GM21528 (cell line): ENCODE measurements at regions not wholly inside any gene's neighbourhood (a gene's known extent, or its start where the extent isn't known, plus 50 kb on each side); places are given as distances from the start of the nearest gene placed in this dataset.

Experiments
- ATAC-seq: cut with Tn5 transposase; IDR thresholded peaks from one replicate; pipeline ENCODE4 v1.9.1; 2021; ENCODE audit warnings: mild to moderate bottlenecking, moderate library complexity; ENCODE audit not compliant: unreplicated experiment, low FRiP score

DNA sequence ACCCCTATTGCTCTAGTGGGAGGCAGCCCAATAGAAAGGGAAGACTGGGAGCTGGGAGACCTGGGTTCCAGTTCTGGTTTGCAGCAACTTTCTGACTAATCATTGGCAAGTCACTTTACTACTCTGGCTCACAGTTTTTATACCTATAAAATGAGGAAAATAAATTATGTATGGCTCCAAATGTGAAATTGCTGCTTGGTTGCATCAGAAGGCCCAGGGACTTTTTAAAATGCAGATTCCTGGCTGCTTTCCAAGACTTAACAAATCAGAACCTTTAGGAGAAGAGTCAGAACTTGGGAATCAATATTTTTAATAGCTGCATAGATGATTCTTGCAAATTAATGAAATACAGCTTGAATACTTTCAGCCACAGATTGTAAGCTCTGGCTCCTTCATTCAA is 943.9 kb downstream of the EPHA4 start:
- no peak for ATAC-seq

GRCh38 chr2:220641137-220641536 is 931.0 kb downstream of the EPHA4 start:
- no peak for ATAC-seq

- no peak for ATAC-seq
Observed at GRCh38 chr2:220646424-220646823, 925.7 kb downstream of the EPHA4 start.

DNA sequence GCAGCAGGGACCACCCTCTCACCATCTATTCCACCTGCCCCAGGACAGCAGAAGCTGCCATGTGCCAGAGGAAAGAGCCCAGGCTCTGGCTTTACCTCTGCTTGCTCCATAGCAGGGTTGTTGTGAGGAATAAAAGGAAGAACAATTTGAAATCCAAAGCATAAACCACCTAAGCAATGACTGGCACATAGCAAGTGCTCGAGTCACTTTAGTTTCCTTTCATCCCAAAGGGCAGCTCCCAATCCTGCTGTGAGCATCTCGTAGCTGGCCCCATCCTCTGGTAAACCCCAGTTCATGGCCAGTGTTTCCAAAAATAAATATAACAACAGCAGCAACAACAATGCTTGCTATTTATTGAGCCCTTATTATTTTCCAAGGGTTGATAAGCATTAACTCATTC is 923.5 kb downstream of the EPHA4 start:
- ATAC-seq: no peak

DNA sequence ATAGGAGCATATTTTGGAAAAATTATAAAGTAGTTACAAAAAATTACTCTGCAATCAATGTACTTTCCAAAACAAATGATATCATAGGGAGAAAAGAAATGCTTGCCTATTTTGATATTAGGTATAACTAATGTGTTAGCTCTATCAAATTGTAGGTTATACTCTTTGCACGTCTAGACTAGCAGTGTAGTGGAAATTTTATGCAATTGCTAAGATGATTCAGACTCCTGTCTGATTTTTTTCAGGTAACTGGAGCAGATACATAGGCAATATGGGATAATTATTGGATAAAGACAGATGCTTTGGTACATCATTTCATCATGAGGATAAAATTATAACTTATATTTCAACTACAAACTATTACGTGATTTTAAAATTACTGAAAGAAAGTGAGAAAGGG is 918.3 kb downstream of the EPHA4 start:
- no peak for ATAC-seq

GRCh38 chr2:220654322-220654721 is 917.8 kb downstream of the EPHA4 start:
- no peak for ATAC-seq

DNA sequence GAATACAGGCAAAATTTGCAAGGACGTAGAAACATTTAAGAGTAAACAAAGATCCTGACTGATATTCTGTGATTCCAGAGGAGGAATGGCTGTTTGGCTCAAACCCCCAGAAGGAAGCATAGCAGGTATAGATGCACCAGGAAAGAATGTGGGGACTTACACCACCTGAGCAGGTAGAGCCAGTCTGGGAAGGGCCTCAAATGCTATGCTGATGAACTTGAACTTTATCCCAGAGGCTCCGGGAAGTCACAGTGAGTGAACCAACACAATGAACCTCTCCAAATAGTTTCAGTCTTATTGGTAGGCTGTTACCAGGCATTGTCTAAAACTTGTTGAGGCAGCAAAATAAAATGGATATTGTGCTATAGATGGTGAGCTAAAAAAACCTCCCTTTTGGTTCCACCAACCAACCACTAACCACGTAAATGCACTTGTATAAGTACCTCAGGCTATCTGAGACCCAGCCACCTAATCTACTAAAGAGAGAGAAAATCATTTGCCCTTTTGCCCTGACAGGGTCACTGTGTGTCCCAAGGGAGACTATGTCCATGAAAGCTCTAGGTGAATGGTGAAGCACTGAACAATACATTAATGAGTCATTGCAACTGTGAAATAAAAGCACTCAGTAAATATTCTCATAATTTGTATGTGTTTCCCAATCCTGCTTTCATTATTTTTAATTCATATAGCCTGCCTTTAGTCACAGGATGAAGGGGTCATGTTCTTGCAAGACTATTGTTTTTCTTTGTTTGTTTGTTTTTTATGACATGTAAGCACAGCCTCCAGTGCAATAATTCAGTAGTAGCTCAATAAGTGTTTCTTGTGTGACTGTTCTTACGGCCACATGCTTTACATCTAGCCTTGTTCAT is 911.6 kb downstream of the EPHA4 start:
- no peak for ATAC-seq

GRCh38 chr2:220662431-220662830 is 909.7 kb downstream of the EPHA4 start:
- no peak for ATAC-seq

GRCh38 chr2:220663065-220663464 is 909.0 kb downstream of the EPHA4 start:
- no peak for ATAC-seq

- ATAC-seq: no peak
Observed at GRCh38 chr2:220664272-220665107, 907.6 kb downstream of the EPHA4 start.

- no peak for ATAC-seq
Observed at GRCh38 chr2:220665108-220665471, 907.0 kb downstream of the EPHA4 start.

DNA sequence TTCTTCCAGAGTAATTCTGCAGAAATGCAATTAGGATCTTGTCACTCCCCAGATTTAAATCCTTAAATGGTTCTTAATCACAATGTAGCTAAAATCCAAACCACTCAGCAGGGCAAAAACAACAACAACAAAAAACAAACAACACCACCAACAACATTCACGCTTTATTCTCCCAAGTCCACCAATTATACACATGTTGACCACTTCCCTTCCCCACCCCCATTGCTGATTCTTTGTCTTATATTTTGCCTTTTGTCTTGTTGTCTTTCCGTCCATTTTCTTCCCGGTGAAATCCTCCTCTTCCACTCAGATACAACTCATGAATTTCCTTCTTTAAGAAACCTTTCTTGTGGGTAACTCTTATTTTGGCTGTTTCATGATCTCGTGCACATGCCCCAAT is 902.8 kb downstream of the EPHA4 start:
- ATAC-seq: no peak

GRCh38 chr2:220670511-220670910 is 901.6 kb downstream of the EPHA4 start:
- no peak for ATAC-seq

DNA sequence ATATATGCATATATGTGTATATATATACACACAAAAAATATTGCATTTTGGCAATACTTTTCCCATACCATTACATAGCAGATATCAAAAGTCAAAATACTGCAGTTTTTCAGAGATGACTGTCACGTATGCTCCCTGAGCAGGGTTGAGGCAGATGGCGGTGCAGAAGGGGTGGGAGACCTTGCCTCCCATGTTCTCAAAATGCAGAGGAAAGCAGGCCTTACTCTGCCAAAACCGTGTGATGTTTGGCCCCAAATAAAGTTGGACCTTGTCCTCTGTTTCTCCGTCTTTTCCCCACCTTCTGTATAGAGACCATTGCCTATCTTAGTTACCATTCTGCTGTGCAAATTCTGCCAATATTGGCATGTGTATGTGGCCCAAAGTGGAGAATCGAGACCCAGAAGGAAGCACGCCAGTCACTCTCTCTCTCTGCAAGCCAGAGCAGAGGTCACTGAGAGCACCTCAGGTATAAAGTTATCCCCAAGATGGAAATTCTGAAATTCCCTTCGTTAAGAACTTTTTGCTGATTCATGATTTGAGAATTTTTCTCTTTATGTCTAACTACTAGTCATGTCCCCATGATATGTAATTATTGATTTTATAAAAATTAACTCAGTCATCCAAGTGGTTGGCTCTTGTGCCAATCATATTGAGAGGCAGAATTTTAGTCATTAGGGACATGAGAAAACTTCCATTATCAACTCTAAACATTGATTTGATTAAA is 898.8 kb downstream of the EPHA4 start:
- no peak for ATAC-seq

DNA sequence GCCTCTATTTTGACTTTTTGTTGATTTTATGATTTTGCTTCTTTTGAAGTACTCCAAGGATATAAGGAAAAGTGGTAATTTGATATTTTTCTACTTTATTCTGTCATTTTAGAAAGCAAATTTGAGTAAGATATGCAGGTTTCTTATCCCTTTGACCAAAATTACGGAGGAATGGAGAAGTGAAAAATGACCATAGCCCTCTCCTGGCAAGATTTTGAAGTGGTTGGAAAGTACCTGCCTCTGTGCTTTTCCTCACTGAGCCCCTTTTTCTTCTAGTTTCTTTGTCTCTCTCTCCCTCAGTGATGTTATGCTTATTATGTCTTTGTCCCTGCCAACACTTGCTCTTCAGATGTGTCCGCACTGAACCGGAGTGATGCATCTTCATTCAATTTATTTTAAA is 898.1 kb downstream of the EPHA4 start:
- ATAC-seq: no peak

- ATAC-seq: no peak
Observed at GRCh38 chr2:220676695-220677094, 895.4 kb downstream of the EPHA4 start.

DNA sequence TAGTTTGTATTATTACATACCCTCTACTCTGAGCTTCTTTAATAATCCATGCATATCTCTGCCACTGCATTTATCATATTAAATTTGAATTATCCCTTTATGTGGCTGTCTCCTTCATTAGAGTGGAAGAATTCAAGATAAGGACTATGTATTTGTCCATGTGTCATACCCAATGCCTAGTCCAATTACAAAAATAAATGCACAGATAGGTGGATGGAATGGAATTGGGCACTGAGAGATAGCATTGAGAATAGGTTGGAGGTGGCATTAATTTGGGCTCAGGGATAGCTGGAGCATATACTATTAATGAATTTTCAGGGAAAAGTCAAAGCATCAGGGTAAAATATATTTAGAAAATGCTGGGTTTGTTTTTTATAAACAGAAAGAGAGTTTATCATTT is 893.2 kb downstream of the EPHA4 start:
- no peak for ATAC-seq

DNA sequence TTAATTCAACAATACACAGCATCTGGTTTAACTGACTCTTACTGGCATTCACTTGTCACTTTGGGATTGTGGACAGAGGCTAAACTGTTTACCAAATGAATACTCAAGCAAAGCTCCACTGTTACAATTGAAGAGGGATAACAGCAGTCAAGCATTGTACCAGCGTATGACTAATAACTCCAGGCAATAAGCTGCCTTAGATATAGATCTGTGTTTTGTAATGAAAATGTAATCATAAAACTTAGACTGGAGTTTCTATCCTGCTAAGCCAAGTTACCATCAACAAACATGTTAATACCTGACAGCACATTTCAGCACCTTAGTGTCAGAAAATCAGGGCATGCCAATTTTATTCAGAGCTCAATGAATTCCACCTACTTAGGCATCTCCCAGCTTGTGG is 889.5 kb downstream of the EPHA4 start:
- ATAC-seq: no peak

GRCh38 chr2:220684099-220684498 is 888.0 kb downstream of the EPHA4 start:
- no peak for ATAC-seq

DNA sequence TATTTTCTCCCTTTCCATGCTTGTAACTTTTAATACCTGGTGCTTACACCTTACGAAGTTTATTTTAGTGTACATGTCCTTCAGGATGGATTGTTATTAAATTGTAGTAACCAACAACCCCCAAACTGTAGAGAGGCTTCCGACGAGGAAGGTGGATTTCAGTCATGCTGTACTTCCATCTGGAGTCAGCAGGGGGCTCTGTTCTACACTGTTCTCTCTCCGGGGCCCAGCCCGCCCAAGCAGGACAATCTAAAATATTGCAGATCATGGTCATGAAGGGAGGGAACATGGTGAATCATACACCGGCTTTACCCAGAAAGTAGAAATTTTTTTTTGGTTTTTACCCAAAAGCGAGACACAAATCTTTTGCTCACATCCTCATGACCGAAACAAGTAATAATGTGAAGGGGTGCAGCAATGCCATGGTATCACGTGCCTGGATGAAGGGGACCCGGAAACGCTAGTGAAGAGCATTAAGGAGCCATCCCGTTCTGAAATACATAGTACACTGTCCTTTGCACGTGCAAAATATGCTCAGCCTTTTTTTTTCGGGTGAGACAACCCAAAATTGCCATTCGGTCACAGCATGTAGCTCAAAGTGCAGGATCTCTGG is 884.8 kb downstream of the EPHA4 start:
- peak; percentile 87 for ATAC-seq
